ENCODE measurements at regions not wholly inside any gene's neighbourhood (a gene's known extent, or its start where the extent isn't known, plus 50 kb on each side); places are given as distances from the start of the nearest gene placed in this dataset.

DNA sequence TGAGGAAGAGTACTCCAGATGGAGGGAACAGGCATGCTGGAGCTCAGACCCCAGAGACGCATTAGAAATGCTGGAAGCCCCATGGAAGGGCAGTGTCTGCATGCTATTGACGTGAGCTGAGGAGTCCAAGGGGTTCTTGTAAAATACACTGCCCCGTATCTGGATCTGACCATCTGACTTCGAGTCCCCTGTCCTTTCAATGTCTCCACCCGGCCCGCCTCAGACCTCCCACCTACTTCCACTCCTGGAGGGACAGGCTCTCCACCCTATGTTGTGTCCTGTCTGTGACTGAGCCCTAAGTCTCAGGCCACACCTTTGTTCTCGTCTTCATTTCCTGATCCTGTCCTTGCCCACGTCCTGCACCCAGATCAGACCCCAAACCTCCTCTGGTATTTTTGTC lies 496.3 kb downstream of the CDH26 start:
- no peak overlapping the region for H3K27ac ChIP-seq (ENCODE audit: low read depth, low read length)
- peaks cover 0 to 4% (median 0%) of the 10 kb centered on the region in 5 donors for H3K9me3 Mint-ChIP-seq
- H3K4me1 ChIP-seq (ENCODE audit: insufficient read depth, low read length): no peaks in the 10 kb centered on the region
- CTCF ChIA-PET: no interaction called here
- H3K9me3 ChIP-seq (ENCODE audit: low read length): no peaks in the 10 kb centered on the region
- no peaks in the 10 kb centered on the region for H3K4me1 Mint-ChIP-seq
- H3K36me3 Mint-ChIP-seq: no peaks in the 10 kb centered on the region
- H3K4me3 ChIP-seq (ENCODE audit: low read length): no peak overlapping the region
- DNase-seq: no peak
- POLR2A ChIA-PET: no interaction called here
- H3K27me3 Mint-ChIP-seq: peaks cover 0 to 7% of the 10 kb centered on the region in 2 donors
- no peaks in the 10 kb centered on the region for H3K27me3 ChIP-seq (ENCODE audit: insufficient read depth, low read length, poor library complexity, severe bottlenecking)
- H3K4me3 Mint-ChIP-seq: no peak overlapping the region
- H3K36me3 ChIP-seq (ENCODE audit: insufficient read depth, low read length): no peaks in the 10 kb centered on the region
- no peak overlapping the region for H3K27ac Mint-ChIP-seq

DNA sequence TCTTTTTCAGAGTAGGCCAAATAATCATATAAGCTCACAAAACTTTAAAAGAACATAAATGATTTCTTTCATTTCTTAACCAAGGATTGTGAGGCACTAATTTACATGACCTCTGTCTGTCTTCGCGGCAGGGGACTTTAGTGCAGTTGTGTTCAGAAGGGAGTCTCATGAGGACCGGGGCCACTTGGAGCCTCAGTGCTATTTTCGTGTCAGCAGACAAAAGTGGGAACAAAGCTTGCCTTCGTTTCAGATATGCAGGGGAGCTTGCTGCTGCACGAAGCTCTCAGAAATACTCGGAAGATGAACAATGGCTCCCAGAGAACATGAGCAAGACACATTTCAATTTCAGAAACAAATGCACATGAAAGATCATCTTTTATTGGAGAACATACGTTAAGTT lies 497.0 kb downstream of the CDH26 start:
- no peak overlapping the region for H3K27ac Mint-ChIP-seq
- DNase-seq: no peak
- peaks cover 0 to 4% (median 0%) of the 10 kb centered on the region in 5 donors for H3K9me3 Mint-ChIP-seq
- Histone ChIP-seq H3K27me3 (ENCODE audit: insufficient read depth, low read length, poor library complexity, severe bottlenecking) (no peaks in the 10 kb centered on the region), H3K4me3 (ENCODE audit: low read length) (no peak overlapping the region), H3K27ac (ENCODE audit: low read depth, low read length) (no peak overlapping the region), H3K36me3 (ENCODE audit: insufficient read depth, low read length) (no peaks in the 10 kb centered on the region), H3K9me3 (ENCODE audit: low read length) (no peaks in the 10 kb centered on the region), H3K4me1 (ENCODE audit: insufficient read depth, low read length) (no peaks in the 10 kb centered on the region)
- peaks cover 0 to 7% of the 10 kb centered on the region in 2 donors for H3K27me3 Mint-ChIP-seq
- no peak overlapping the region for H3K4me3 Mint-ChIP-seq
- H3K4me1 Mint-ChIP-seq: no peaks in the 10 kb centered on the region
- ChIA-PET POLR2A (no interaction called here), CTCF (no interaction called here)
- no peaks in the 10 kb centered on the region for H3K36me3 Mint-ChIP-seq

DNA sequence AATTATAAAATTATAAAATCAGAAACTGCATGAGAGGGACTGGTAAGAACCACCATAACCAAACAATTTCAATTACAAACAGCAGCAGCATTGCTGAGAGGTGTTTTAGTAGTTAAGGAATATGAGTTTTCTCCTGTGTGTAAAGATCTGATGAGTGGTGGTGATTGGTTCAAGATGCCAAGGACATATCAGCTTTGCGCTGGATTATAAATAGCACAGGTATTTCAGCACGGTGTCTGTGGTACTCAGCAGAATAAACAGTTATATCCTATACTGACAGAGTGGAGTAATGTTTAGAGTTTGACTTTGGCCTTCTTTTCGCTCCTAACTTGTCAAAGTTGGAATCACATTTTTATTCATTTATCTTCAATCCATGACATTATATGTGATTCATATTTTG lies 501.0 kb downstream of the CDH26 start:
- ChIA-PET CTCF (no interaction called here), POLR2A (no interaction called here)
- no peaks in the 10 kb centered on the region for H3K36me3 ChIP-seq (ENCODE audit: insufficient read depth, low read length)
- no peaks in the 10 kb centered on the region for H3K9me3 ChIP-seq (ENCODE audit: low read length)
- Mint-ChIP-seq H3K27ac (no peak overlapping the region), H3K4me3 (no peak overlapping the region), H3K4me1 (no peaks in the 10 kb centered on the region), H3K9me3 (peaks cover 0 to 4% (median 0%) of the 10 kb centered on the region in 5 donors), H3K27me3 (peaks cover 0 to 7% of the 10 kb centered on the region in 2 donors), H3K36me3 (no peaks in the 10 kb centered on the region)
- H3K27me3 ChIP-seq (ENCODE audit: insufficient read depth, low read length, poor library complexity, severe bottlenecking): no peaks in the 10 kb centered on the region
- DNase-seq: no peak
- no peaks in the 10 kb centered on the region for H3K4me1 ChIP-seq (ENCODE audit: insufficient read depth, low read length)
- H3K27ac ChIP-seq (ENCODE audit: low read depth, low read length): no peak overlapping the region
- no peak overlapping the region for H3K4me3 ChIP-seq (ENCODE audit: low read length)

DNA sequence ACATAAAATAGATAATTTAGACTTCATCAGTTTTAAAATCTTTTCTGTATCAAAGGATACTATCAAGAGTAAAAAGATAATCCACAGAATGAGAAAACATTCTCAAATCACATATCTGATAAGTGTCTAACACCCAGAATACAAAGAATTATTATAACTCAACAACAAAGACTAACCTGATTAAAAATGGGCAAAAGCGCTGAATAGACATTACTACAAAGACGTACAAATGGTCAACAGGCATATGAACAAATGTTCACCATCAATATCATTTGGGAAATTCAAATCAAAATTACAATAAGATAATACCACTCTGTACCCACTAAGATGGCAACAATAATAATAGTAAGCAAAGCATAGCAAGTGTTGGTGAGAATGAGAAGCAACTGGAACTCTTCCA lies 503.8 kb downstream of the CDH26 start:
- POLR2A ChIA-PET: no interaction called here

GRCh38 chr20:60463798-60464197 lies 505.6 kb downstream of the CDH26 start:
- H3K27me3 ChIP-seq (ENCODE audit: insufficient read depth, low read length, poor library complexity, severe bottlenecking): no peaks in the 10 kb centered on the region
- no peak overlapping the region for H3K27ac ChIP-seq (ENCODE audit: low read depth, low read length)
- H3K27me3 Mint-ChIP-seq: peaks cover 0 to 1% of the 10 kb centered on the region in 2 donors
- ChIA-PET CTCF (no interaction called here), POLR2A (no interaction called here)
- no peak for DNase-seq
- H3K36me3 Mint-ChIP-seq: no peaks in the 10 kb centered on the region
- H3K4me1 Mint-ChIP-seq: no peaks in the 10 kb centered on the region
- no peak overlapping the region for H3K4me3 ChIP-seq (ENCODE audit: low read length)
- no peaks in the 10 kb centered on the region for H3K36me3 ChIP-seq (ENCODE audit: insufficient read depth, low read length)
- H3K9me3 ChIP-seq (ENCODE audit: low read length): no peaks in the 10 kb centered on the region
- H3K4me3 Mint-ChIP-seq: no peak overlapping the region
- H3K9me3 Mint-ChIP-seq: peaks cover 0 to 4% (median 0%) of the 10 kb centered on the region in 5 donors
- no peaks in the 10 kb centered on the region for H3K4me1 ChIP-seq (ENCODE audit: insufficient read depth, low read length)
- no peak overlapping the region for H3K27ac Mint-ChIP-seq

More for the DNA sequence above, 503.8 kb downstream of the CDH26 start:
- Mint-ChIP-seq H3K27me3 (peaks cover 0 to 7% of the 10 kb centered on the region in 2 donors), H3K4me1 (no peaks in the 10 kb centered on the region), H3K27ac (no peak overlapping the region), H3K36me3 (no peaks in the 10 kb centered on the region), H3K9me3 (peaks cover 0 to 4% (median 0%) of the 10 kb centered on the region in 5 donors), H3K4me3 (no peak overlapping the region)
- Histone ChIP-seq H3K27ac (ENCODE audit: low read depth, low read length) (no peak overlapping the region), H3K9me3 (ENCODE audit: low read length) (no peaks in the 10 kb centered on the region), H3K27me3 (ENCODE audit: insufficient read depth, low read length, poor library complexity, severe bottlenecking) (no peaks in the 10 kb centered on the region), H3K4me1 (ENCODE audit: insufficient read depth, low read length) (no peaks in the 10 kb centered on the region), H3K4me3 (ENCODE audit: low read length) (no peak overlapping the region), H3K36me3 (ENCODE audit: insufficient read depth, low read length) (no peaks in the 10 kb centered on the region)
- CTCF ChIA-PET: no interaction called here
- no peak for DNase-seq

- Mint-ChIP-seq H3K9me3 (peaks cover 0 to 2% (median 0%) of the 10 kb centered on the region in 5 donors), H3K27me3 (peaks cover 0 to 1% of the 10 kb centered on the region in 2 donors), H3K4me1 (no peaks in the 10 kb centered on the region), H3K27ac (no peak overlapping the region), H3K36me3 (no peaks in the 10 kb centered on the region), H3K4me3 (no peak overlapping the region)
- Histone ChIP-seq H3K4me1 (ENCODE audit: insufficient read depth, low read length) (no peaks in the 10 kb centered on the region), H3K27me3 (ENCODE audit: insufficient read depth, low read length, poor library complexity, severe bottlenecking) (no peaks in the 10 kb centered on the region), H3K27ac (ENCODE audit: low read depth, low read length) (no peak overlapping the region), H3K9me3 (ENCODE audit: low read length) (no peaks in the 10 kb centered on the region), H3K4me3 (ENCODE audit: low read length) (no peak overlapping the region), H3K36me3 (ENCODE audit: insufficient read depth, low read length) (no peaks in the 10 kb centered on the region)
- no peak for DNase-seq
- POLR2A ChIA-PET: no interaction called here
- CTCF ChIA-PET: no interaction called here
Measured at GRCh38 chr20:60465439-60465838, 507.2 kb downstream of the CDH26 start.

GRCh38 chr20:60465993-60466686 lies 507.9 kb downstream of the CDH26 start:
- H3K4me3 Mint-ChIP-seq: no peak overlapping the region
- Histone ChIP-seq H3K27ac (ENCODE audit: low read depth, low read length) (no peak overlapping the region), H3K4me1 (ENCODE audit: insufficient read depth, low read length) (no peaks in the 10 kb centered on the region), H3K27me3 (ENCODE audit: insufficient read depth, low read length, poor library complexity, severe bottlenecking) (no peaks in the 10 kb centered on the region), H3K36me3 (ENCODE audit: insufficient read depth, low read length) (no peaks in the 10 kb centered on the region), H3K4me3 (ENCODE audit: low read length) (no peak overlapping the region), H3K9me3 (ENCODE audit: low read length) (no peaks in the 10 kb centered on the region)
- H3K27me3 Mint-ChIP-seq: peaks cover 0 to 1% of the 10 kb centered on the region in 2 donors
- H3K9me3 Mint-ChIP-seq: peaks cover 0 to 2% (median 0%) of the 10 kb centered on the region in 5 donors
- ChIA-PET POLR2A (no interaction called here), CTCF (no interaction called here)
- H3K36me3 Mint-ChIP-seq: no peaks in the 10 kb centered on the region
- no peak overlapping the region for H3K27ac Mint-ChIP-seq
- H3K4me1 Mint-ChIP-seq: no peaks in the 10 kb centered on the region
- DNase-seq: no peak

DNA sequence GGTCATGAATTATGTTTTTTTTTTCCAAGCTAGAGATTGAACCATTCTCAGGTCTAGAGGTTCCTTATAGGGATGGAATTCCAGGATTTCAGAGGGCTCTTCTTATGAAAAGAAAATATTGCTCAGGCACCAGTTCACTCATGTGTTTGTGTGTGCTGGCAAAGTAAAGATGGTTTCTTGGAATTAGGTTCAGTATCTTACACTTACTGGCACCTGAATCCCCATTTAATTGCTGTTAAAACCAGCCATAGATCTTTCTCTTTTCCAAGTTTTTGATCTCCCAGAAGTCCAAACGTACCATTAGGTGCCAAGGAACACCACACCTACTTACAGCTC lies 508.4 kb downstream of the CDH26 start:
- Mint-ChIP-seq H3K27ac (no peak overlapping the region), H3K9me3 (peaks cover 0 to 2% (median 0%) of the 10 kb centered on the region in 5 donors), H3K4me3 (no peak overlapping the region), H3K36me3 (no peaks in the 10 kb centered on the region), H3K4me1 (no peaks in the 10 kb centered on the region), H3K27me3 (peaks cover 0 to 1% of the 10 kb centered on the region in 2 donors)
- no peaks in the 10 kb centered on the region for H3K4me1 ChIP-seq (ENCODE audit: insufficient read depth, low read length)
- ChIA-PET CTCF (no interaction called here), POLR2A (no interaction called here)
- H3K27ac ChIP-seq (ENCODE audit: low read depth, low read length): no peak overlapping the region
- no peaks in the 10 kb centered on the region for H3K36me3 ChIP-seq (ENCODE audit: insufficient read depth, low read length)
- H3K27me3 ChIP-seq (ENCODE audit: insufficient read depth, low read length, poor library complexity, severe bottlenecking): no peaks in the 10 kb centered on the region
- no peak for DNase-seq
- no peak overlapping the region for H3K4me3 ChIP-seq (ENCODE audit: low read length)
- no peaks in the 10 kb centered on the region for H3K9me3 ChIP-seq (ENCODE audit: low read length)

- H3K27me3 Mint-ChIP-seq: peaks cover 0 to 1% of the 10 kb centered on the region in 2 donors
- H3K4me1 Mint-ChIP-seq: no peaks in the 10 kb centered on the region
- H3K4me3 ChIP-seq (ENCODE audit: low read length): no peak overlapping the region
- peaks cover 0 to 2% (median 0%) of the 10 kb centered on the region in 5 donors for H3K9me3 Mint-ChIP-seq
- ChIA-PET CTCF (no interaction called here), POLR2A (no interaction called here)
- DNase-seq: no peak
- H3K4me3 Mint-ChIP-seq: no peak overlapping the region
- no peaks in the 10 kb centered on the region for H3K36me3 Mint-ChIP-seq
- no peaks in the 10 kb centered on the region for H3K27me3 ChIP-seq (ENCODE audit: insufficient read depth, low read length, poor library complexity, severe bottlenecking)
- H3K27ac ChIP-seq (ENCODE audit: low read depth, low read length): no peak overlapping the region
- H3K4me1 ChIP-seq (ENCODE audit: insufficient read depth, low read length): no peaks in the 10 kb centered on the region
- H3K36me3 ChIP-seq (ENCODE audit: insufficient read depth, low read length): no peaks in the 10 kb centered on the region
- H3K27ac Mint-ChIP-seq: no peak overlapping the region
- no peaks in the 10 kb centered on the region for H3K9me3 ChIP-seq (ENCODE audit: low read length)
Measured at GRCh38 chr20:60467078-60467477, 508.9 kb downstream of the CDH26 start.
